NT2/D1 (cell line): ENCODE measurements at regions not wholly inside any gene's neighbourhood (a gene's known extent, or its start where the extent isn't known, plus 50 kb on each side); places are given as distances from the start of the nearest gene placed in this dataset.
"Not testable (repeated sequence)": the region's sequence is repeated elsewhere in the genome, so short reads cannot be mapped to it uniquely, and the experiment has no call there.

Source experiments
- YY1 ChIP-seq: IDR thresholded peaks from 2 replicates; pipeline ENCODE4 v1.6.1; 2011; ENCODE audit not compliant: insufficient read length, insufficient read depth
- ZNF274 ChIP-seq: IDR thresholded peaks from 2 replicates; pipeline ENCODE4 v1.6.1; 2011; ENCODE audit warnings: mild to moderate bottlenecking, low read depth, low read length

DNA sequence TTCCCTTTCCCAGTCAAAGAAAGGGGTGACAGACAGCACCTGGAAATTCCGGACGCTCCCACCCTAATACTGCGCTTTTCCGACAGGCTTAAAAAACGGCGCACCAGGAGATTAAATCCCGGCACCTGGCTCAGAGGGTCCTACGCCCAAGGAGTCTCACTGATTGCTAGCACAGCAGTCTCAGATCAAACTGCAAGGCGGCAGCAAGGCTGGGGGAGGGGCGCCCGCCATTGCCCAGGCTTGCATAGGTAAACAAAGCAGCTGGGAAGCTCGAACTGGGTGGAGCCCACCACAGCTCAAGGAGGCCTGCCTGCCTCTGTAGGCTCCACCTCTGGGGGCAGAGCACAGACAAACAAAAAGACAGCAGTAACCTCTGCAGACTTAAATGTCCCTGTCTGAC, 585.7 kb downstream of the TBC1D32 start:
- TF ChIP-seq YY1, ZNF274: not testable (repeated sequence)
